Islet precursor cell (in vitro differentiated cells): ENCODE measurements at regions not wholly inside any gene's neighbourhood (a gene's known extent, or its start where the extent isn't known, plus 50 kb on each side); places are given as distances from the start of the nearest gene placed in this dataset.

Experiments
- DNase-seq: peaks from one replicate; pipeline ENCODE4 v3.0.0-alpha.2; 2018

GRCh38 chr4:18923496-18924161 is 902.1 kb upstream of the LCORL start:
- DNase-seq = no peak

DNA sequence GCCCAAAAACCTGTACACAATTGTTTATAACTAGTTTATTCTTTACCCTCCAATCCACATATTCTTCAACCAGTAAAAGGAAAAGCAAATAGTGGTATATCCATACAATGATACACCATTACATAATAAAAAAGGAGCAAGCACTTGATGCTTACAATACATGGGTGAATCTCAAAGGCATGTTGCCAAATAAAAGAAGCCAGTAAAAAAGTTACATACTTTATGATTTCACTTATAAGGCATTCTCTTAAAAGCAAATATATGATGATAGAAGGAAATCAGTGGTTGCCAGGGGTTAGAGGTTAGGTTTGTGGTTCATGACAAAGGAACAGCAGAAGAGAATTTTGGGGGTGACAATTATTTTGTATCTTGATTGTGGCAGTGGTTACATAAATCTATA is 896.1 kb upstream of the LCORL start:
- no peak for DNase-seq

GRCh38 chr4:18914182-18914581 is 892.6 kb upstream of the LCORL start:
- no peak for DNase-seq

GRCh38 chr4:18894928-18895327 is 873.4 kb upstream of the LCORL start:
- DNase-seq = no peak

DNA sequence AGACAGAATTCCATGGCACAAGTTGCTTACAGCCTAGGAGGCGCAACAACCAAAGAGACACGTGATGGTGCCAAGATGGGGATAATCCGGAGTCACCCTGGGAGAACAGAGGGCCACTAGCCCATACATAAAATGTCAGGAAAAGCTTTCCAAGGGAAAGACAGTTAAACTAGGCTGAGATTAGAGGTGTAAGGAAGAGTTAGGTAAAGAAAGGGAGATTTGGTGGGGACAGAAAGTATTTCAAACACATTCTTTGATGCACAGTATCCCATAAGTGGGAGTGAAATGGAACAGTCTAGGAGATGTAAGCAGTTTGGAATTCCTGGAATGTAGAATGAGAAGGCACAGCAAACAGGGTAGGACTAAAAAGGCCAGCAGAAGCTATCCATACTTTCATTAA is 860.9 kb upstream of the LCORL start:
- peak; percentile 55 for DNase-seq

DNA sequence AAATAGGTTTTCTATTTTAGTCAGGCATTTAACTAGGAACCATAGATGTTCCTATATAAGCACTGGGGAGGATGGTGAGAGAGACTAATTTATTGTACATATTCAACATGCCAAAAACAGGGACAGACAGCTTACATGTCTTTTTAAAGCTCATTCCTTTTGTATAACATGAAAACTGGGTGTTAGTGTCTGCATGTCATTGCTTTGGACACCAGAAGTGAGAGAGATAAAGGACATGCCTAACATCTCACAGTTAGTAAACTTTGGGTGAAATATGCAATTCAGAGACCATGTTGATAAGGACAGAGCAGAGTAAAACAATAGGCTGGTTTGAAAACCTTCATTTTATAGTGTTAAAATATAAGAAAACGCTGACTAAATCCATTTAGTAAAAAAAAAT is 860.0 kb upstream of the LCORL start:
- no peak for DNase-seq

DNA sequence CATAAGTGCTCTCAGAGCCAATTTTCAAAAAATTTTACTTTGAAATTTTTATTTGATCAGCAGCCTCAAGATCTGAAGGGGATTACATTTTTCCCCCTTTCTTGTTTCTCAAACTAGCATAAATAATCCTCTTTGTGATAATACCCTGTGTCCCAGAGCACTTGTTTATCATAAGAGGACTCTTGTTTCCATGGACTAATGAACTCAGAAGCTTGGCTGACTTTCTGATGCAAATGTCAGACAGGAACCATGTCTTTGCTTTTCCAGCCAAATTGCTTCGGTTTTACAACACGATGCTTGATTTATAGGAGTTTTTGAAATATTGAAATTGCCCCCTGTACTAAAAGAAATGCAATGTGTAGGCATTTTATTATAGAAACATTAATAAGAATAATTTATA is 859.3 kb upstream of the LCORL start:
- no peak for DNase-seq

DNA sequence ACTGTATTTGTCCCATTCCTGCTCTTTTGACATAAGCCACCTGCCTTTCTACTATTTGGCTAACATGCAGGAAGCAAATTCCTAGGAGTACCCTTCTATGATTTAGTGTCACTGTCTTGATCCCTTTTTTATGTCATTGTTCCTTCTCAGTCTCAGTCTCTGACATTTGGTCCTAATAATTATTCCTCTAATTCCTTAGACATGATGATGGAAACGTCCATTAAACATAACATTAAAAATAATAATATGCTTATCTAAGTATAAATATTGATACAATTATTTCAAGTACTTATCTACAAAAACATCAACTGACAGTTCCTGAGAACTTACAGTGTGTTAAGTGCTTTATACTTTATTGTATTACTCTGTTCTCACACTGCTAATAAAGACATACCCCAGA is 857.0 kb upstream of the LCORL start:
- DNase-seq = no peak

DNA sequence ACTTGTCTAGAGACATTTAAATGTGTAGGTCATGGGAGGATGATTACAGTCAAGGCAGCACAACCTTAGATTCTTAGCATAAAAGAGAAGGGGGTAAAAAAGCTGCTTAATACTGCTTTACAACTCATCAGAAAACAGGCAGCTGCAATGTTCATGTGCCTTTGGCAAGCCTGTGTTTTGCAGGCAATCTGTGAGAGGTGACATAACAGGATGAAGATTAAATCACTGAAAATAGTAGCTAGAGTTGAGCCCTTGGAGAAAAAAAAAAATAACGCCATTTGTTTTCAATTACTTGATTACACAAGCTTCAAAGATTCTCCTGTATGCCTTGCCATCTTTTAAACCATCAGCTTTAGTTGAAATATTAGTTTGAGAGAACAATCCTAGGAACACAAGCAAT is 847.6 kb upstream of the LCORL start:
- no peak for DNase-seq

DNA sequence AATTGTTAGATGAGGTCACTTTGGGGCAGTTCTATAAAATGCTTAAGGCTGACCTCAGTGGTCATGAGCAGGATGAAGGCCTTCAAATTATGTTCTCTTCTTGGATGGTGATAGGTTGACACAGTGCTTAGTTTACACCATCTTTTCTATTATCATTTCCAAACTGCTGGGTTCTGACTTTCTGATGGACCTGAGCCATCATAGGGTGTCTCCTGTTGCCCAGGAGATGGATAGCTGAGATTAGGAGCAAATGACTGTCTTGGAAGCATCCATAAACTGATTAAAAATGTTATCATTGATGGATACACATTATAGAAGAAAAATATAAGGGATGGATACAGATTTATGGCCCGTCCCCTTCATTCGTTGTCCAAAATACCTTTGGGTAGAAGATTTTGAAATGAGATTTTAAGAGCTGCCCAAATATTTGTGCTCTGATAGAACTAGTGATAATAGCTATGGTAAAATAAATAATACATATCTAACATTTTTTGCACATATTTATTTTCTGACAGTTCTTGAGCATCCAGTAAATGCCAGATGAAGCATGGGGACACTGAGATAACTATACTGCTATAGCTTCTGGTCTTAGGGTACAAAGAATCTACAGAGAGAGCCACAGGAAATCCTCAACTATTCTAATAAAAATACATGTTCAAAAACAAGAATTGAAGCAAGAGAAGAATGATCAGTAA is 839.4 kb upstream of the LCORL start:
- no peak for DNase-seq

- DNase-seq = peak; percentile 55
Observed at GRCh38 chr4:18859468-18859867, 837.9 kb upstream of the LCORL start.

GRCh38 chr4:18858229-18858922 is 836.8 kb upstream of the LCORL start:
- no peak for DNase-seq

DNA sequence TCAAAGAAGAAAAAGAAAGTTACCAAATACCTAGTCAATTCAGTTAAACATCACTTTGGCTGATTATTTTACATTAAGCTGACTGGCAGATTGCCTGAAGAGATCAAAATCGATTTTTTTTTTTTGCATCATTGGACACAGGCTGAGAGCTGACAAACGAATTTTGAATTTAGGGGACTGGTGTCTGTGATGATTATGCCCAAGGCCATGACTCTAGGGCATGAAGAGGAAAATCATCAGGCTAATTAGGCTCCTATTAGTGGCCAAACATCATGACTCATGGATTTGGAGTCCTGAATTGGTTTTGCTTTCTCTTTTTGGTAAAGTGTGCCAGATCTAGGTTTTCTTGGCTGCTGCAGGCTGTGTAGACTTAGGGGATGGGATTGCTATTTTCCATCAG is 829.3 kb upstream of the LCORL start:
- DNase-seq = no peak

DNA sequence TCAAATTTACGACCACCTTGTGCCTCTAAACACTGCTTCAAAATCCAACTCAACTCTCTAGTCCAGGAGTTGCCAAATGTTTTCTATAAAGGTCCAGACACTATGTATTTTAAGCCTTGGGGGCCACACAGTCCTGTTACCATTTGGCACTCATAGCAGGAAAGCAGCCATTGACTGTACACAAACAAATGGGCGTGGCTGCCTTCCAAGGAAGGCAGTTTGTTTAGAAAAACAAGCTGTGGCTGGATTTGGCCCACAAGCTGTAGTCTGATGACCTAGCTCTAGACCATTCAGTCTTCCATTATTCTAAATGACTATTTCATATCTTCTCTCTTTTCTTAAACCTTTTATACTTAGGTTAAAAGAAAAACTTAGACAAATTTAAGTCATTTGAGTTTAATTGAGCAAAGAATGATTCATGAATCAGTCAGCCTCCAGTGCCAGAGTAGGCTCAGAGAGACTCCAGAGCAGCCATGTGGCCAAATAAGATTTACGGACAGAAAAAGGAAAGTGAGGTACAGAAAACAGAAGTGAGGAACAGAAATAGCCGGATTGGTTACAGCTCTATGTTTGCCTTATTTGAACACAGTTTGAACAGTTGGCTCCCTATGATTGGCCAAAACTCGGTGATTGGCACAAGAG is 825.8 kb upstream of the LCORL start:
- DNase-seq = no peak

- DNase-seq = no peak
Observed at GRCh38 chr4:18846313-18846712, 824.8 kb upstream of the LCORL start.

- DNase-seq = no peak
Observed at GRCh38 chr4:18844726-18845125, 823.2 kb upstream of the LCORL start.

DNA sequence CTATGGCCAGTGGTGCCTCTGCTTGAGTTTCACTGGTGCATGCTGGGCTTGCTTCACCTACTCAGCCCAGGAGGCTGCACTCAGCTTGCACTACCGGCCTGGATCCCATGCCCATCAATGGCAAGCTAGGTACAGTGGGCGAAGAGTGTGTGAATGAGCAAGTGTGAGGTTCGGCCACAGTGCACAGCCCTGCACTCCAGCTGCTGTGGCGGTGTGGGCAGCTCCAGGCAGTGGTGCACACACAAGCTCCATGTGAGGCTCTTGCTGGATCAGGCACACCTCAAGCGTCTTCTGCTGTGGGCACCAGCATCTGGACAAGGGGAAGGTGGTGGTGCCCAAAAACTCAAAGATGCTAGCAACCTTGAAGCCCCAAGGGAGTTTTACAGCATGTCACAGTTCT is 820.9 kb upstream of the LCORL start:
- no peak for DNase-seq

- no peak for DNase-seq
Observed at GRCh38 chr4:18840481-18840880, 818.9 kb upstream of the LCORL start.

GRCh38 chr4:18816228-18816895 is 794.8 kb upstream of the LCORL start:
- no peak for DNase-seq

DNA sequence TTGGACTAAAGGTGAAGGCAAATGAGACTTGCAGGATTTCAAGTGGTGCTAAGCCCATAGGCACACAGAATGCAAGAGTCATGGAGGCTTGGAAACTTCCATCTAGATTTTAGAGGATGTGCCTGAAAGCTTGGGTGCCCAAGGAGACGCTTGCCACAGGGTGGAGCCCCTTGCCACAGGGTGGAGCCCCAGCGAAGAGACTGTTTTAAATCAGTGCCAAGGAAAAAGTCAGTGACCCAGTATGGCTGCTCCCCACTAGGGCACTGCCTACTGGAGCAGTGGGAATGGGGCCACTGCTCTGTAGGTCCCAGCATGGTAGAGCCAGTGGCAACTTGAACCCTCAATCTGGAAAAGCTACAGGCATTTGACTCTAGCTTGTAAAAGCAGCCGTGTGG is 794.2 kb upstream of the LCORL start:
- DNase-seq = no peak

DNA sequence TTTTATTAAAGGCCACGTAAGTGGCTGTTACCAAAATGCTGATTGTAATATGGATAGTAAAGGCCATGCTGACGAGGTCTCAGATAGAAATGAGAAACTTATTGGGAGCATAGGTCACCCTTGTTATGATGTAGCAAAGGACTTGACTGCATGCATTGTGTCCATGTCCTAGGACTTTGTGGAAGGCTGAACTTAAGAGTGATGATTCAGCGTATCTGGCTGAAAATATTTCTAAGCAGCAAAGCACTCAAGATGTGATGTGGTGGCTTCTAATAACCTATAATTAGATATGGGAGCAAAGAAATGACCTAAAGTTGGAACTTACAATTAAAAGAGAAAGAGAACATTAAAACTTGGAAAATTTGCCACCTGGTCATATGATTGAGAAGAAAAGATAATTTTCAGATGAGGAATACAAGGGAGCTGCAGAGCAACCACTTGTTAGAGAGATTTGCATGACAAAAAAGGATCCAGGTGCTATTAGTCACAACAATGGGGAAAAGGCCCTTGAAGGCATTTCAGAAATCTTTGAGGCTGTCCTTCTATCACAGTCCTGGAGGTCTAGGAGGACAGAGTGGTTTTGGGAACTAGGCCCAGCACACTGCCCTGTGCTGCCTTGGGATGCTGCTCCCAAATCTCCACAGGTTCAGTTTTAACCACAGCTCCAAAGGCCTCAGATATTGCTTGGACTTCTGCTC is 793.7 kb upstream of the LCORL start:
- no peak for DNase-seq

- no peak for DNase-seq
Observed at GRCh38 chr4:18813771-18814170, 792.2 kb upstream of the LCORL start.

DNA sequence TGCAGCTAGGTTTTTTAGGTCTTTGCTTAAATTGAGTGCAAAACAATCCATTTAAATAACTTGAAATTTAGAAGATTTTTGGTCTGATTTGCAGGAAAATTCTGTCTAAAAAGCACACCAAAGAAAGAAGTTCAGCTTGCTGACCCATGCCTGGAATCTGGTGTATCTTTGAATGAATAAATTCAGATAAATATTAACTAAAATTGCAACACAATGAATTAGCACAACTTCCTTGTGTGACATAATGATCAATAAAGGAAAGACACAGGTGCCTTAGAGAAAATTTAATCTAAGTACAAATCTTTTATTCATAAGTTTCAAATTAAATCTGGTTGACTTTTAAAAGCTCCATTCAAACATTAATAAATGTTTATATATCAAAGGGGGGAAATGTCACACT is 791.5 kb upstream of the LCORL start:
- no peak for DNase-seq
